ENCODE measurements at regions not wholly inside any gene's neighbourhood (a gene's known extent, or its start where the extent isn't known, plus 50 kb on each side); places are given as distances from the start of the nearest gene placed in this dataset.

GRCh38 chrX:144295921-144296320 is 412.1 kb downstream of the UBE2NL start:
- Histone ChIP-seq H3K27ac (ENCODE audit: low read length) (no peak overlapping the region), H3K27me3 (ENCODE audit: insufficient read depth, low read depth, low read length) (no peaks in the 10 kb centered on the region)

GRCh38 chrX:144297221-144297620 is 413.4 kb downstream of the UBE2NL start:
- H3K9me2 ChIP-seq (ENCODE audit: insufficient read depth, low read length) = no peaks in the 10 kb centered on the region
- H3K36me3 ChIP-seq (ENCODE audit: insufficient read depth, low read length) = no peaks in the 10 kb centered on the region
- no peaks in the 10 kb centered on the region for H4K20me1 ChIP-seq (ENCODE audit: insufficient read depth)
- H3K4me3 ChIP-seq (ENCODE audit: low read length) = no peak overlapping the region
- no peak overlapping the region for H3K4me2 ChIP-seq (ENCODE audit: low read length)
- no peaks in the 10 kb centered on the region for H3K27me3 ChIP-seq (ENCODE audit: insufficient read depth, low read depth, low read length)
- no peaks in the 10 kb centered on the region for H3F3A ChIP-seq (ENCODE audit: insufficient read depth, low read length, poor library complexity, severe bottlenecking)
- H3K79me2 ChIP-seq (replicated peaks; ENCODE audit: insufficient read depth, low read length) = no peaks in the 10 kb centered on the region
- no peak overlapping the region for H2AFZ ChIP-seq (ENCODE audit: low read depth, low read length)
- no peak overlapping the region for H3K27ac ChIP-seq (ENCODE audit: low read length)
- no peaks in the 10 kb centered on the region for H3K9me3 ChIP-seq (ENCODE audit: low read length)
- H3K9ac ChIP-seq (ENCODE audit: low read length) = no peak overlapping the region
- TF ChIP-seq POLR2AphosphoS5 (IDR thresholded peaks at IDR 0.05) (no peak), EP300 (conservative IDR thresholded peaks at IDR 0.05; ENCODE audit: poor library complexity, severe bottlenecking) (no peak), CTCF (IDR thresholded peaks at IDR 0.05; ENCODE audit: poor library complexity, severe bottlenecking) (no peak), EZH2 (IDR thresholded peaks at IDR 0.05; ENCODE audit: borderline replicate concordance, insufficient read depth, low read length, poor library complexity, severe bottlenecking) (no peak), MXI1 (conservative IDR thresholded peaks at IDR 0.05; ENCODE audit: poor library complexity, severe bottlenecking) (no peak), REST (IDR thresholded peaks at IDR 0.05; ENCODE audit: borderline replicate concordance) (no peak), TAF1 (IDR thresholded peaks at IDR 0.05; ENCODE audit: low read depth) (no peak)

More at GRCh38 chrX:144295921-144296320, 412.1 kb downstream of the UBE2NL start:
- Histone ChIP-seq H3K9me3 (ENCODE audit: low read length) (no peaks in the 10 kb centered on the region), H3K79me2 (replicated peaks; ENCODE audit: insufficient read depth, low read length) (no peaks in the 10 kb centered on the region), H4K20me1 (ENCODE audit: insufficient read depth) (no peaks in the 10 kb centered on the region), H3K9me2 (ENCODE audit: insufficient read depth, low read length) (no peaks in the 10 kb centered on the region), H2AFZ (ENCODE audit: low read depth, low read length) (no peak overlapping the region), H3F3A (ENCODE audit: insufficient read depth, low read length, poor library complexity, severe bottlenecking) (no peaks in the 10 kb centered on the region), H3K36me3 (ENCODE audit: insufficient read depth, low read length) (no peaks in the 10 kb centered on the region), H3K4me2 (ENCODE audit: low read length) (no peak overlapping the region), H3K9ac (ENCODE audit: low read length) (no peak overlapping the region), H3K4me3 (ENCODE audit: low read length) (no peak overlapping the region)
- TF ChIP-seq POLR2AphosphoS5 (IDR thresholded peaks at IDR 0.05) = no peak
- TF ChIP-seq TAF1 (IDR thresholded peaks at IDR 0.05; ENCODE audit: low read depth) = no peak
- TF ChIP-seq REST (IDR thresholded peaks at IDR 0.05; ENCODE audit: borderline replicate concordance) = no peak
- no peak for TF ChIP-seq CTCF (IDR thresholded peaks at IDR 0.05; ENCODE audit: poor library complexity, severe bottlenecking)
- TF ChIP-seq RAD21 (conservative IDR thresholded peaks at IDR 0.05) = no peak
- no peak for TF ChIP-seq EP300 (conservative IDR thresholded peaks at IDR 0.05; ENCODE audit: poor library complexity, severe bottlenecking)
- TF ChIP-seq SMC3 (conservative IDR thresholded peaks at IDR 0.05; ENCODE audit: poor library complexity) = no peak
- TF ChIP-seq EZH2 (IDR thresholded peaks at IDR 0.05; ENCODE audit: borderline replicate concordance, insufficient read depth, low read length, poor library complexity, severe bottlenecking) = no peak
- no peak for TF ChIP-seq MXI1 (conservative IDR thresholded peaks at IDR 0.05; ENCODE audit: poor library complexity, severe bottlenecking)

Measured in neural cell (in vitro differentiated cells).